H9 (cell line): ENCODE measurements at regions not wholly inside any gene's neighbourhood (a gene's known extent, or its start where the extent isn't known, plus 50 kb on each side); places are given as distances from the start of the nearest gene placed in this dataset.

Experiments used
- DNase-seq: peaks from one replicate; pipeline ENCODE4 v3.0.0-alpha.2; 2017
- H2AFZ ChIP-seq: one replicate; pipeline ENCODE4 v1.6.1; 2013; ENCODE audit warnings: mild to moderate bottlenecking, low read length, control low read depth, moderate library complexity
- H2AK5ac ChIP-seq: 2 replicates; pipeline ENCODE4 v1.6.1; 2013; ENCODE audit warnings: low read length, control low read depth, mixed read lengths; ENCODE audit not compliant: insufficient read length
- H2BK120ac ChIP-seq: one replicate; pipeline ENCODE4 v1.6.1; 2013; ENCODE audit warnings: low read depth, mild to moderate bottlenecking, low read length, control low read depth, inconsistent platforms; ENCODE audit not compliant: poor library complexity, severe bottlenecking
- H2BK12ac ChIP-seq: 2 replicates; pipeline ENCODE4 v1.6.1; 2013; ENCODE audit warnings: low read length, control low read depth, mixed read lengths, low read depth; ENCODE audit not compliant: insufficient read length
- H2BK15ac ChIP-seq: 2 replicates; pipeline ENCODE4 v1.6.1; 2013; ENCODE audit warnings: low read depth, low read length, control low read depth
- H2BK20ac ChIP-seq: one replicate; pipeline ENCODE4 v1.6.1; 2013; ENCODE audit warnings: low read depth, mild to moderate bottlenecking, low read length, control low read depth, inconsistent platforms; ENCODE audit not compliant: poor library complexity, severe bottlenecking
- H2BK5ac ChIP-seq: 2 replicates; pipeline ENCODE4 v1.6.1; 2013; ENCODE audit warnings: low read length, control low read depth, mixed read lengths; ENCODE audit not compliant: insufficient read length
- H3K14ac ChIP-seq: 2 replicates; pipeline ENCODE4 v1.6.1; 2013; ENCODE audit warnings: low read length, control low read depth; ENCODE audit not compliant: insufficient read depth
- H3K18ac ChIP-seq: 2 replicates; pipeline ENCODE4 v1.6.1; 2013; ENCODE audit warnings: low read depth, mild to moderate bottlenecking, mixed read lengths, low read length, control low read depth; ENCODE audit not compliant: insufficient read length
- H3K23ac ChIP-seq: 2 replicates; pipeline ENCODE4 v1.6.1; 2013; ENCODE audit warnings: low read length, control low read depth, mixed read lengths, low read depth; ENCODE audit not compliant: insufficient read length
- H3K23me2 ChIP-seq: 2 replicates; pipeline ENCODE4 v1.6.1; 2013; ENCODE audit warnings: low read depth, mild to moderate bottlenecking, mixed read lengths, low read length, control low read depth; ENCODE audit not compliant: insufficient read length, poor library complexity, severe bottlenecking
- H3K27ac ChIP-seq: 2 replicates; pipeline ENCODE4 v1.5.1; 2013; ENCODE audit warnings: low read length, control low read depth, mixed read lengths, low read depth; ENCODE audit not compliant: insufficient read length
- H3K27me3 ChIP-seq: 2 replicates; pipeline ENCODE4 v1.6.1; 2013; ENCODE audit warnings: low read length, control low read depth, inconsistent platforms; ENCODE audit not compliant: insufficient read depth
- H3K4ac ChIP-seq: 2 replicates; pipeline ENCODE4 v1.6.1; 2013; ENCODE audit warnings: low read depth, mild to moderate bottlenecking, control low read depth, inconsistent platforms, low read length, moderate library complexity
- H3K4me1 ChIP-seq: 2 replicates; pipeline ENCODE4 v1.6.1; 2013; ENCODE audit warnings: low read length, control low read depth, inconsistent platforms; ENCODE audit not compliant: insufficient read depth
- H3K4me2 ChIP-seq: 2 replicates; pipeline ENCODE4 v1.6.1; 2013; ENCODE audit warnings: low read length, control low read depth, mixed read lengths; ENCODE audit not compliant: insufficient read length, insufficient read depth
- H3K56ac ChIP-seq: 2 replicates; pipeline ENCODE4 v1.6.1; 2013; ENCODE audit warnings: low read depth, mild to moderate bottlenecking, mixed read lengths, low read length, control low read depth; ENCODE audit not compliant: insufficient read length
- H3K79me1 ChIP-seq: 2 replicates; pipeline ENCODE4 v1.6.1; 2013; ENCODE audit warnings: low read depth, mild to moderate bottlenecking, moderate library complexity, low read length, control low read depth, inconsistent platforms; ENCODE audit not compliant: insufficient read depth, poor library complexity, severe bottlenecking
- H3K79me2 ChIP-seq: 2 replicates; pipeline ENCODE4 v1.6.1; 2013; ENCODE audit warnings: low read length, control low read depth, inconsistent platforms; ENCODE audit not compliant: insufficient read depth
- H3K9ac ChIP-seq: 2 replicates; pipeline ENCODE4 v1.6.1; 2013; ENCODE audit warnings: low read length, control low read depth, mixed read lengths; ENCODE audit not compliant: insufficient read length; ENCODE audit errors: extremely low read depth
- H3K9me3 ChIP-seq: one replicate; pipeline ENCODE4 v1.6.1; 2013; ENCODE audit warnings: low read depth, low read length, inconsistent platforms; ENCODE audit not compliant: control insufficient read depth
- H3T11ph ChIP-seq: one replicate; pipeline ENCODE4 v1.6.1; 2013; ENCODE audit warnings: mild to moderate bottlenecking, low read length, control low read depth, inconsistent platforms
- H4K20me1 ChIP-seq: one replicate; pipeline ENCODE4 v1.6.1; 2013; ENCODE audit not compliant: control insufficient read depth, insufficient read length, insufficient read depth
- H4K5ac ChIP-seq: 2 replicates; pipeline ENCODE4 v1.6.1; 2013; ENCODE audit warnings: low read depth, mild to moderate bottlenecking, mixed read lengths, low read length, control low read depth; ENCODE audit not compliant: insufficient read length
- H4K8ac ChIP-seq: replicated peaks from 2 replicates; pipeline ENCODE4 v1.6.1; 2013; ENCODE audit warnings: low read length, control low read depth, mixed read lengths, low read depth; ENCODE audit not compliant: insufficient read length
- H4K91ac ChIP-seq: 2 replicates; pipeline ENCODE4 v1.6.1; 2013; ENCODE audit warnings: low read depth, mild to moderate bottlenecking, moderate library complexity, mixed read lengths, low read length, control low read depth; ENCODE audit not compliant: insufficient read length
- H3K27ac Mint-ChIP-seq, 3 experiments: 2 replicates in 2 of 3; 3 replicates in 1 of 3; pipeline ENCODE4 v1.8.0; 2020 to 2021; ENCODE audit warnings: mixed read lengths in 3 of 3, mild to moderate bottlenecking in 1 of 3, moderate library complexity in 1 of 3
- H3K27me3 Mint-ChIP-seq: 2 replicates; pipeline ENCODE4 v1.8.0; 2021; ENCODE audit warnings: low read depth, mild to moderate bottlenecking, moderate library complexity, mixed read lengths
- H3K36me3 Mint-ChIP-seq, 3 experiments: 2 replicates in 2 of 3; 3 replicates in 1 of 3; pipeline ENCODE4 v1.8.0; 2020 to 2021; ENCODE audit warnings: low read depth in 3 of 3, mixed read lengths in 3 of 3; ENCODE audit not compliant: insufficient read depth in 1 of 3
- H3K4me1 Mint-ChIP-seq, 2 experiments: 2 replicates each; pipeline ENCODE4 v1.8.0; 2020; ENCODE audit warnings: mixed read lengths in 2 of 2
- H3K4me3 Mint-ChIP-seq, 2 experiments: 2 replicates in 1 of 2; 3 replicates in 1 of 2; pipeline ENCODE4 v1.8.0; 2020 to 2021; ENCODE audit warnings: mild to moderate bottlenecking in 2 of 2, mixed read lengths in 2 of 2, moderate library complexity in 1 of 2
- H3K9me3 Mint-ChIP-seq, 2 experiments: 2 replicates in 1 of 2; 3 replicates in 1 of 2; pipeline ENCODE4 v1.8.0; 2020; ENCODE audit warnings: mild to moderate bottlenecking in 2 of 2, mixed read lengths in 2 of 2, moderate library complexity in 1 of 2
- WGBS: extraction: QIAGEN DNeasy Blood & Tissue Kit; methylation state at CpG from one replicate; pipeline ENCODE4 v1.1.7; 2013; ENCODE audit warnings: missing lambda C conversion rate, low lambda C conversion rate, mixed read lengths; ENCODE audit not compliant: insufficient read length; ENCODE audit errors: extremely low coverage; 5-methylcytosine and 5-hydroxymethylcytosine counted together
- TF ChIP-seq, protein P1 (sequence below): fragments of 200-600 bp; sonication (generic); conservative IDR thresholded peaks from 3 replicates; pipeline ENCODE4 v1.8.0; 2021; ENCODE audit warnings: antibody characterized with exemption, mild to moderate bottlenecking

DNA sequence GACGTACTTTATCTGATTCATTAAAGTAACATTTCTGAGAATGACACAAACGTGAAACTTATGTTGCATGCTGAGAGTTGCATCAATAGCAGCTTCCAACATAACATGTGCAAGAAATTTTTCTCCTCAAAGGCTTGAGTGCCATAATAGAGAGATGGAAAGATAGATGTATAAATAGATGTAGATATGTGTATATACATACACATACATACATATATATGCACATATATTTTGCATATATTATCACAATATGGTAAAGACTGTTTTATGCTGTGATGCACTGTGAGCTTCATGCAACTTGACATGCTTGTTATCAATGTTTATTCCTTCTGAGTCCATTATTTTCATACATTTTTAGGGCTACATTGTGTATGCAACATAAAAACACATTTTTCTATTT, 270.6 kb upstream of the GALNTL6 start:
- H3K79me2 ChIP-seq: no peaks in the 10 kb centered on the region
- DNase-seq: no peak
- H3K4me2 ChIP-seq: no peak overlapping the region
- no peaks in the 10 kb centered on the region for H3K23me2 ChIP-seq
- H3K23ac ChIP-seq: no peak overlapping the region
- no peak overlapping the region for H4K5ac ChIP-seq
- no peak overlapping the region for H3K14ac ChIP-seq
- no peak overlapping the region for H2BK5ac ChIP-seq
- H2BK120ac ChIP-seq: no peak overlapping the region
- no peak overlapping the region for H2AFZ ChIP-seq
- H2BK20ac ChIP-seq: no peak overlapping the region
- no peaks in the 10 kb centered on the region for H3K79me1 ChIP-seq
- no peaks in the 10 kb centered on the region for H3K9me3 ChIP-seq
- H3K4ac ChIP-seq: no peak overlapping the region
- no peak overlapping the region for H3K18ac ChIP-seq
- no CpG with 5 or more reads among the region's 2 CpGs for WGBS
- H3K9ac ChIP-seq: no peak overlapping the region
- no peak overlapping the region for H3K56ac ChIP-seq
- H2AK5ac ChIP-seq: no peak overlapping the region
- no peaks in the 10 kb centered on the region for H4K20me1 ChIP-seq
- H4K8ac ChIP-seq: no peak overlapping the region
- H3K4me1 Mint-ChIP-seq: 0 out of 4 replicates have a peak, but pooled peaks cover 0 to 3% of the 10 kb centered on the region in 2 experiments
- no peak overlapping the region for H2BK12ac ChIP-seq
- no peak overlapping the region for H3K27ac ChIP-seq
- H3K36me3 Mint-ChIP-seq: no peaks in the 10 kb centered on the region; a peak in 1 of 7 replicates
- no peak overlapping the region for H4K91ac ChIP-seq
- H3K27me3 ChIP-seq: no peaks in the 10 kb centered on the region
- H3T11ph ChIP-seq: no peak overlapping the region
- no peak overlapping the region for H3K27ac Mint-ChIP-seq
- TF ChIP-seq, protein P1, sequence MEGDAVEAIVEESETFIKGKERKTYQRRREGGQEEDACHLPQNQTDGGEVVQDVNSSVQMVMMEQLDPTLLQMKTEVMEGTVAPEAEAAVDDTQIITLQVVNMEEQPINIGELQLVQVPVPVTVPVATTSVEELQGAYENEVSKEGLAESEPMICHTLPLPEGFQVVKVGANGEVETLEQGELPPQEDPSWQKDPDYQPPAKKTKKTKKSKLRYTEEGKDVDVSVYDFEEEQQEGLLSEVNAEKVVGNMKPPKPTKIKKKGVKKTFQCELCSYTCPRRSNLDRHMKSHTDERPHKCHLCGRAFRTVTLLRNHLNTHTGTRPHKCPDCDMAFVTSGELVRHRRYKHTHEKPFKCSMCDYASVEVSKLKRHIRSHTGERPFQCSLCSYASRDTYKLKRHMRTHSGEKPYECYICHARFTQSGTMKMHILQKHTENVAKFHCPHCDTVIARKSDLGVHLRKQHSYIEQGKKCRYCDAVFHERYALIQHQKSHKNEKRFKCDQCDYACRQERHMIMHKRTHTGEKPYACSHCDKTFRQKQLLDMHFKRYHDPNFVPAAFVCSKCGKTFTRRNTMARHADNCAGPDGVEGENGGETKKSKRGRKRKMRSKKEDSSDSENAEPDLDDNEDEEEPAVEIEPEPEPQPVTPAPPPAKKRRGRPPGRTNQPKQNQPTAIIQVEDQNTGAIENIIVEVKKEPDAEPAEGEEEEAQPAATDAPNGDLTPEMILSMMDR: no peak
- H3K27me3 Mint-ChIP-seq: no peaks in the 10 kb centered on the region
- no peaks in the 10 kb centered on the region for H3K4me1 ChIP-seq
- H3K9me3 Mint-ChIP-seq: peaks cover 0 to 4% of the 10 kb centered on the region in 2 experiments; a peak in 3 of 5 replicates
- H3K4me3 Mint-ChIP-seq: no peak overlapping the region
- no peak overlapping the region for H2BK15ac ChIP-seq
